DND-41 (cell line): ENCODE measurements at regions not wholly inside any gene's neighbourhood (a gene's known extent, or its start where the extent isn't known, plus 50 kb on each side); places are given as distances from the start of the nearest gene placed in this dataset.

Source experiments
- ATAC-seq: fragments of 200-7000 bp; cut with Tn5 transposase; 3 replicates; pipeline ENCODE4 v1.9.1; 2021; ENCODE audit warnings: low read depth; ENCODE audit not compliant: insufficient read depth
- DNase-seq: peaks from one replicate; pipeline ENCODE4 v3.0.0-alpha.2; 2020
- H2AFZ ChIP-seq: 2 replicates; pipeline ENCODE4 v1.6.0; 2012; ENCODE audit warnings: low read depth, low read length
- H3K27ac ChIP-seq: 2 replicates; pipeline ENCODE4 v1.5.1; 2012; ENCODE audit warnings: low read length, inconsistent platforms
- H3K27me3 ChIP-seq: fragments of 200-600 bp; sonication (generic); 2 replicates; pipeline ENCODE4 v1.6.0; 2012; ENCODE audit warnings: low read length, mild to moderate bottlenecking, inconsistent platforms; ENCODE audit not compliant: insufficient read depth, poor library complexity
- H3K36me3 ChIP-seq: 2 replicates; pipeline ENCODE4 v1.5.1; 2012; ENCODE audit warnings: low read length, inconsistent platforms; ENCODE audit not compliant: insufficient read depth
- H3K4me1 ChIP-seq: 2 replicates; pipeline ENCODE4 v1.5.1; 2012; ENCODE audit warnings: mild to moderate bottlenecking, low read length; ENCODE audit not compliant: insufficient read depth
- H3K4me2 ChIP-seq: 2 replicates; pipeline ENCODE4 v1.6.0; 2012; ENCODE audit warnings: mild to moderate bottlenecking, moderate library complexity, low read length, inconsistent platforms; ENCODE audit not compliant: insufficient read depth
- H3K4me3 ChIP-seq, 2 experiments: fragments of 200-600 bp in 1 of 2; shearing (Covaris generic) in 1 of 2; 2 replicates each; pipeline ENCODE4 v1.5.1; 2012 to 2016; ENCODE audit warnings: inconsistent platforms in 2 of 2, low read length in 2 of 2, mild to moderate bottlenecking in 2 of 2, low read depth in 1 of 2, moderate library complexity in 1 of 2
- H3K79me2 ChIP-seq: 2 replicates; pipeline ENCODE4 v1.6.0; 2012; ENCODE audit warnings: low read length, inconsistent platforms; ENCODE audit not compliant: insufficient read depth
- H3K9ac ChIP-seq: 2 replicates; pipeline ENCODE4 v1.6.0; 2012; ENCODE audit warnings: low read depth, mild to moderate bottlenecking, inconsistent platforms, low read length, moderate library complexity
- H3K9me3 ChIP-seq: 2 replicates; pipeline ENCODE4 v1.5.1; 2012; ENCODE audit warnings: low read length, moderate library complexity, mild to moderate bottlenecking, inconsistent platforms; ENCODE audit not compliant: insufficient read depth, severe bottlenecking
- H4K20me1 ChIP-seq: 2 replicates; pipeline ENCODE4 v1.6.0; 2012; ENCODE audit warnings: low read length; ENCODE audit not compliant: insufficient read depth
- CTCF ChIP-seq: IDR thresholded peaks from 2 replicates; pipeline ENCODE4 v1.5.1; 2012; ENCODE audit warnings: borderline replicate concordance, low read length, moderate library complexity, mild to moderate bottlenecking; ENCODE audit not compliant: poor library complexity, severe bottlenecking; ENCODE audit errors: extremely low read depth
- EZH2 ChIP-seq: IDR thresholded peaks from 3 replicates; pipeline ENCODE4 v1.6.1; 2012; ENCODE audit warnings: borderline replicate concordance, low read depth, mild to moderate bottlenecking, moderate library complexity, low read length, inconsistent platforms; ENCODE audit not compliant: severe bottlenecking

- Histone ChIP-seq H2AFZ (no peak overlapping the region), H3K9me3 (no peaks in the 10 kb centered on the region), H3K27ac (no peak overlapping the region), H3K36me3 (no peaks in the 10 kb centered on the region), H3K9ac (no peak overlapping the region), H3K4me1 (no peaks in the 10 kb centered on the region), H3K79me2 (no peaks in the 10 kb centered on the region), H3K4me3 (no peak overlapping the region), H3K4me2 (no peak overlapping the region), H4K20me1 (no peaks in the 10 kb centered on the region), H3K27me3 (no peaks in the 10 kb centered on the region)
- ATAC-seq (no peak), DNase-seq (no peak)
- no peak for TF ChIP-seq EZH2
- TF ChIP-seq CTCF: no peak
Measured at GRCh38 chrX:13934731-13935130, 95.0 kb downstream of the GEMIN8 start.

DNA sequence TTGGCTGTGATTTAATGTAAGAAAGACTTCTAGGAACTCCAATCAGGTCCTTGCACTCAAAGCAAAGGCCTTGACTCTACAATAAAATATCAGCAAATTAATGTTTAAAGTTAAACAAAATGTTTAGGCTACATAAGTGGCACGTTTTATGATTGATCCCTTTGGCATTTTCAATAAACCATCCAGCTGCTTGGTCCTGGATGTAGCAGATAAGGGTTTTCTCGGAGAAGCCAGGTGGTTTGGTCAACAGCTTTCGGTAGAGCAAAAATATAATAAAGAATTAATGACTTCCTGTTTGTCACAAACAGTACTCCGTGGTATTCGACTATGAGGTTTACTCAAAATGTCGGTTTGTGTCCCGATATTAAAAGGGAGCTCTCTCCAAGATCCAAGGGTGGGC is 95.8 kb downstream of the GEMIN8 start:
- H3K79me2 ChIP-seq: no peaks in the 10 kb centered on the region
- H2AFZ ChIP-seq: no peak overlapping the region
- DNase-seq (no peak), ATAC-seq (no peak)
- H3K9ac ChIP-seq: no peak overlapping the region
- no peaks in the 10 kb centered on the region for H3K27me3 ChIP-seq
- no peaks in the 10 kb centered on the region for H3K36me3 ChIP-seq
- no peak overlapping the region for H3K4me3 ChIP-seq
- no peak overlapping the region for H3K4me2 ChIP-seq
- H3K27ac ChIP-seq: no peak overlapping the region
- TF ChIP-seq CTCF: no peak
- TF ChIP-seq EZH2: no peak
- no peaks in the 10 kb centered on the region for H3K9me3 ChIP-seq
- no peaks in the 10 kb centered on the region for H4K20me1 ChIP-seq
- no peaks in the 10 kb centered on the region for H3K4me1 ChIP-seq

- H3K9ac ChIP-seq: no peak overlapping the region
- H3K79me2 ChIP-seq: no peaks in the 10 kb centered on the region
- H3K9me3 ChIP-seq: no peaks in the 10 kb centered on the region
- DNase-seq (no peak), ATAC-seq (no peak)
- no peaks in the 10 kb centered on the region for H3K36me3 ChIP-seq
- no peaks in the 10 kb centered on the region for H3K27me3 ChIP-seq
- TF ChIP-seq EZH2 (no peak), CTCF (no peak)
- H3K4me3 ChIP-seq: no peak overlapping the region
- H2AFZ ChIP-seq: no peak overlapping the region
- H4K20me1 ChIP-seq: no peaks in the 10 kb centered on the region
- no peak overlapping the region for H3K27ac ChIP-seq
- H3K4me1 ChIP-seq: no peaks in the 10 kb centered on the region
- no peak overlapping the region for H3K4me2 ChIP-seq
Measured at GRCh38 chrX:13933352-13933751, 96.3 kb downstream of the GEMIN8 start.

- H2AFZ ChIP-seq: no peak overlapping the region
- no peaks in the 10 kb centered on the region for H3K27me3 ChIP-seq
- no peaks in the 10 kb centered on the region for H3K36me3 ChIP-seq
- no peaks in the 10 kb centered on the region for H3K9me3 ChIP-seq
- no peak overlapping the region for H3K4me3 ChIP-seq
- TF ChIP-seq CTCF (no peak), EZH2 (no peak)
- no peaks in the 10 kb centered on the region for H4K20me1 ChIP-seq
- no peak overlapping the region for H3K27ac ChIP-seq
- no peak overlapping the region for H3K9ac ChIP-seq
- H3K79me2 ChIP-seq: no peaks in the 10 kb centered on the region
- ATAC-seq (no peak), DNase-seq (no peak)
- no peak overlapping the region for H3K4me2 ChIP-seq
- H3K4me1 ChIP-seq: no peaks in the 10 kb centered on the region
Measured at GRCh38 chrX:13932416-13932815, 97.3 kb downstream of the GEMIN8 start.
